GM23338 (cell line): ENCODE measurements at regions not wholly inside any gene's neighbourhood (a gene's known extent, or its start where the extent isn't known, plus 50 kb on each side); places are given as distances from the start of the nearest gene placed in this dataset.

Experiments used
- ATAC-seq: fragments of 200-7000 bp; cut with Tn5 transposase; 3 replicates; pipeline ENCODE4 v1.9.1; 2020
- DNase-seq: peaks from one replicate; pipeline ENCODE4 v3.0.0-alpha.2; 2015; ENCODE audit warnings: low spot score
- H2AFZ ChIP-seq: fragments of 200-600 bp; sonication (generic); 2 replicates; pipeline ENCODE4 v1.8.0; 2016; ENCODE audit warnings: antibody characterized with exemption, mild to moderate bottlenecking, moderate library complexity
- H3F3A ChIP-seq: fragments of 200-600 bp; sonication (generic); replicated peaks from 2 replicates; pipeline ENCODE4 v1.8.0; 2017; ENCODE audit warnings: antibody characterized with exemption, mixed run types, low read depth
- H3K27ac ChIP-seq: fragments of 200-600 bp; sonication (generic); 2 replicates; pipeline ENCODE4 v1.6.1; 2016; ENCODE audit warnings: low read depth
- H3K27me3 ChIP-seq: fragments of 200-600 bp; sonication (generic); 2 replicates; pipeline ENCODE4 v1.8.0; 2016; ENCODE audit warnings: mild to moderate bottlenecking, mixed run types, moderate library complexity; ENCODE audit not compliant: insufficient read depth
- H3K36me3 ChIP-seq: fragments of 200-600 bp; sonication (generic); 2 replicates; pipeline ENCODE4 v1.8.0; 2016; ENCODE audit warnings: mild to moderate bottlenecking; ENCODE audit not compliant: insufficient read depth
- H3K4me1 ChIP-seq: fragments of 200-600 bp; sonication (generic); 2 replicates; pipeline ENCODE4 v1.8.0; 2016; ENCODE audit warnings: mild to moderate bottlenecking, moderate library complexity; ENCODE audit not compliant: insufficient read depth
- H3K4me2 ChIP-seq: fragments of 200-600 bp; sonication (generic); 2 replicates; pipeline ENCODE4 v1.7.1; 2017; ENCODE audit warnings: mixed run types
- H3K4me3 ChIP-seq: fragments of 200-600 bp; sonication (generic); 2 replicates; pipeline ENCODE4 v1.6.1; 2016; ENCODE audit warnings: mixed run types
- H3K79me2 ChIP-seq: fragments of 200-600 bp; sonication (generic); replicated peaks from 2 replicates; pipeline ENCODE4 v1.8.0; 2017; ENCODE audit warnings: mild to moderate bottlenecking; ENCODE audit not compliant: insufficient read depth
- H3K9me2 ChIP-seq: fragments of 200-600 bp; sonication (generic); 2 replicates; pipeline ENCODE4 v1.8.0; 2017; ENCODE audit not compliant: insufficient read depth
- H4K20me1 ChIP-seq: fragments of 200-600 bp; sonication (generic); replicated peaks from 2 replicates; pipeline ENCODE4 v1.8.0; 2017; ENCODE audit warnings: mild to moderate bottlenecking; ENCODE audit not compliant: insufficient read depth
- H3K27ac Mint-ChIP-seq: 2 replicates; pipeline ENCODE4 v1.8.0; 2020; ENCODE audit warnings: inconsistent platforms, mild to moderate bottlenecking, moderate library complexity, mixed read lengths
- H3K27me3 Mint-ChIP-seq: 3 replicates; pipeline ENCODE4 v1.8.0; 2022; ENCODE audit warnings: low read depth, mild to moderate bottlenecking, moderate library complexity, mixed read lengths, inconsistent platforms; ENCODE audit not compliant: insufficient read depth, poor library complexity
- H3K36me3 Mint-ChIP-seq: 3 replicates; pipeline ENCODE4 v1.8.0; 2021; ENCODE audit warnings: low read depth, mild to moderate bottlenecking, inconsistent platforms, moderate library complexity, mixed read lengths
- H3K4me1 Mint-ChIP-seq: 3 replicates; pipeline ENCODE4 v1.8.0; 2020; ENCODE audit warnings: mild to moderate bottlenecking, inconsistent platforms, mixed read lengths
- H3K4me3 Mint-ChIP-seq: 3 replicates; pipeline ENCODE4 v1.8.0; 2021; ENCODE audit warnings: moderate library complexity, mild to moderate bottlenecking, inconsistent platforms, mixed read lengths
- H3K9me3 Mint-ChIP-seq: 3 replicates; pipeline ENCODE4 v1.8.0; 2020; ENCODE audit warnings: moderate library complexity, mild to moderate bottlenecking, inconsistent platforms, mixed read lengths
- CREB1 ChIP-seq: fragments of 250-450 bp; sonication (Bioruptor Pico); IDR thresholded peaks from 2 replicates; pipeline ENCODE4 v1.5.0; 2020; ENCODE audit warnings: low read depth, mild to moderate bottlenecking, moderate library complexity
- CTCF ChIP-seq, 2 experiments: fragments of 200-600 bp in 1 of 2; sonication (generic) in 1 of 2; conservative IDR thresholded peaks; 2 replicates each; pipeline versions ENCODE4 v1.5.1 to v1.6.1; 2016 to 2017; ENCODE audit warnings: antibody characterized with exemption in 2 of 2, low read depth in 2 of 2, mild to moderate bottlenecking in 2 of 2, moderate library complexity in 1 of 2
- ETS1 ChIP-seq: IDR thresholded peaks from 2 replicates; pipeline ENCODE4 v1.6.1; 2016; ENCODE audit warnings: antibody characterized with exemption
- EZH2 ChIP-seq: fragments of 200-600 bp; sonication (generic); IDR thresholded peaks from one replicate; pipeline ENCODE4 v1.8.0; 2017; ENCODE audit warnings: antibody characterized with exemption, mild to moderate bottlenecking, low read depth; ENCODE audit not compliant: unreplicated experiment
- EZH2phosphoT487 ChIP-seq: fragments of 200-600 bp; sonication (generic); IDR thresholded peaks from one replicate; pipeline ENCODE4 v1.8.1; 2018; ENCODE audit warnings: antibody characterized with exemption; ENCODE audit not compliant: unreplicated experiment
- JUNB ChIP-seq: IDR thresholded peaks from one replicate; pipeline ENCODE4 v1.6.1; 2016; ENCODE audit warnings: antibody characterized with exemption; ENCODE audit not compliant: unreplicated experiment
- NANOG ChIP-seq: IDR thresholded peaks from 2 replicates; pipeline ENCODE4 v1.6.1; 2016; ENCODE audit warnings: antibody characterized with exemption, borderline replicate concordance
- POLR2AphosphoS5 ChIP-seq: IDR thresholded peaks from 2 replicates; pipeline ENCODE4 v1.6.1; 2016; ENCODE audit warnings: antibody characterized with exemption, low read depth
- REST ChIP-seq: IDR thresholded peaks from one replicate; pipeline ENCODE4 v1.6.1; 2018; ENCODE audit warnings: antibody characterized with exemption; ENCODE audit not compliant: unreplicated experiment
- STAT1 ChIP-seq: IDR thresholded peaks from one replicate; pipeline ENCODE4 v1.6.1; 2016; ENCODE audit warnings: antibody characterized with exemption; ENCODE audit not compliant: unreplicated experiment
- ZNF114 ChIP-seq: fragments of 250-450 bp; sonication (Bioruptor Pico); IDR thresholded peaks from 2 replicates; pipeline ENCODE4 v1.5.0; 2020; ENCODE audit warnings: mild to moderate bottlenecking, moderate library complexity
- ZNF331 ChIP-seq: fragments of 250-450 bp; sonication (Bioruptor Pico); IDR thresholded peaks from 2 replicates; pipeline ENCODE4 v1.5.0; 2020; ENCODE audit warnings: low read depth, mild to moderate bottlenecking, moderate library complexity
- ZNF462 ChIP-seq: fragments of 250-450 bp; sonication (Bioruptor Pico); IDR thresholded peaks from 2 replicates; pipeline ENCODE4 v1.5.0; 2020; ENCODE audit warnings: mild to moderate bottlenecking, moderate library complexity

- TF ChIP-seq REST (no peak), EZH2 (no peak), POLR2AphosphoS5 (no peak), ZNF331 (CRISPR knock-in tag) (no peak)
Measured at GRCh38 chr7:85596827-85597226, 410.0 kb upstream of the SEMA3D start (continued).

GRCh38 chr7:85595750-85596178 lies 408.9 kb upstream of the SEMA3D start:
- H3K27ac ChIP-seq: no peak overlapping the region
- no peak overlapping the region for H3K27ac Mint-ChIP-seq
- H3K36me3 Mint-ChIP-seq: no peaks in the 10 kb centered on the region
- H3F3A ChIP-seq: no peaks in the 10 kb centered on the region
- H3K4me3 Mint-ChIP-seq: no peak overlapping the region
- H2AFZ ChIP-seq: no peak overlapping the region
- no peaks in the 10 kb centered on the region for H3K9me2 ChIP-seq
- H3K27me3 Mint-ChIP-seq: peaks cover 7% of the 10 kb centered on the region
- H3K4me1 ChIP-seq: no peaks in the 10 kb centered on the region
- no peak for DNase-seq
- H3K27me3 ChIP-seq: no peaks in the 10 kb centered on the region
- no peaks in the 10 kb centered on the region for H3K9me3 Mint-ChIP-seq
- ATAC-seq: no peak
- no peaks in the 10 kb centered on the region for H3K36me3 ChIP-seq
- no peaks in the 10 kb centered on the region for H3K79me2 ChIP-seq
- no peaks in the 10 kb centered on the region for H4K20me1 ChIP-seq
- peaks cover 7% of the 10 kb centered on the region; the same call in 2 of the 3 replicates for H3K4me1 Mint-ChIP-seq
- no peak overlapping the region for H3K4me2 ChIP-seq
- no peak overlapping the region for H3K4me3 ChIP-seq
- TF ChIP-seq EZH2: no peak
- no peak for TF ChIP-seq NANOG
- no peak for TF ChIP-seq ZNF462 (CRISPR knock-in tag)
- TF ChIP-seq CTCF (conservative IDR thresholded peaks at IDR 0.05; ENCODE audit: low read depth in 2 of 2): no peak
- TF ChIP-seq EZH2phosphoT487: no peak
- no peak for TF ChIP-seq POLR2AphosphoS5
- no peak for TF ChIP-seq CREB1 (CRISPR knock-in tag)
- no peak for TF ChIP-seq STAT1
- no peak for TF ChIP-seq ETS1
- TF ChIP-seq JUNB: no peak
- TF ChIP-seq ZNF114 (CRISPR knock-in tag): no peak
